BJ (cell line): ENCODE measurements at regions not wholly inside any gene's neighbourhood (a gene's known extent, or its start where the extent isn't known, plus 50 kb on each side); places are given as distances from the start of the nearest gene placed in this dataset.
"Not testable (repeated sequence)": the region's sequence is repeated elsewhere in the genome, so short reads cannot be mapped to it uniquely, and the experiment has no call there.

Experiments
- CTCF ChIA-PET: fragments of 350-600 bp; formaldehyde crosslinking; extraction: SDS; loops from one replicate; lab custom pipeline; 2021; ENCODE audit warnings: antibody characterized with exemption, inconsistent platforms; lab: Yijun Ruan, JAX
- POLR2A ChIA-PET: fragments of 300-600 bp; sonication (Branson Sonifier 250); formaldehyde crosslinking; extraction: SDS; loops from one replicate; lab custom pipeline; 2021; ENCODE audit warnings: antibody characterized with exemption; lab: Charles Lee
- DNase-seq: peaks from one replicate; pipeline ENCODE4 v3.0.0-alpha.2; 2011; ENCODE audit warnings: low read depth
- H3K27me3 ChIP-seq: 2 replicates; pipeline ENCODE4 v1.6.0; 2011; ENCODE audit warnings: low read length; ENCODE audit not compliant: control insufficient read depth, insufficient read depth
- H3K36me3 ChIP-seq: 2 replicates; pipeline ENCODE4 v1.5.1; 2011; ENCODE audit warnings: low read length; ENCODE audit not compliant: control insufficient read depth, insufficient read depth
- H3K4me3 ChIP-seq: 2 replicates; pipeline ENCODE4 v1.5.1; 2011; ENCODE audit warnings: low read depth, mild to moderate bottlenecking, control low read depth, low read length
- CTCF ChIP-seq: IDR thresholded peaks from 2 replicates; pipeline ENCODE4 v1.5.1; 2011; ENCODE audit warnings: low read depth, mild to moderate bottlenecking, control low read depth, inconsistent platforms, low read length, moderate library complexity; ENCODE audit not compliant: insufficient read depth

GRCh38 chr13:60850526-60850925 is 453.5 kb downstream of the TDRD3 start:
- Histone ChIP-seq H3K36me3 (no peaks in the 10 kb centered on the region), H3K27me3 (no peaks in the 10 kb centered on the region), H3K4me3 (no peak overlapping the region)
- TF ChIP-seq CTCF = no peak
- DNase-seq = no peak
- ChIA-PET POLR2A (no interaction called here), CTCF (no interaction called here)

- no peak for TF ChIP-seq CTCF
- Histone ChIP-seq H3K36me3 (no peaks in the 10 kb centered on the region), H3K4me3 (no peak overlapping the region), H3K27me3 (no peaks in the 10 kb centered on the region)
- ChIA-PET POLR2A (no interaction called here), CTCF (interaction anchor here (0.6 kb wide), 1 partner anchor 64 kb away, joined by 4 read pairs; no protein-coding TSS in a partner anchor)
- DNase-seq = no peak
Measured at GRCh38 chr13:60838581-60838980, 441.6 kb downstream of the TDRD3 start.

GRCh38 chr13:60837806-60838205 is 440.8 kb downstream of the TDRD3 start:
- ChIA-PET CTCF (no interaction called here), POLR2A (no interaction called here)
- no peak overlapping the region for H3K4me3 ChIP-seq
- no peaks in the 10 kb centered on the region for H3K27me3 ChIP-seq
- no peaks in the 10 kb centered on the region for H3K36me3 ChIP-seq
- no peak for TF ChIP-seq CTCF
- no peak for DNase-seq

GRCh38 chr13:60836821-60837220 is 439.8 kb downstream of the TDRD3 start:
- no peak overlapping the region for H3K4me3 ChIP-seq
- H3K36me3 ChIP-seq = no peaks in the 10 kb centered on the region
- no peak for TF ChIP-seq CTCF
- DNase-seq = no peak
- POLR2A ChIA-PET = no interaction called here
- no peaks in the 10 kb centered on the region for H3K27me3 ChIP-seq
- CTCF ChIA-PET = no interaction called here

- ChIA-PET POLR2A (no interaction called here), CTCF (no interaction called here)
- H3K4me3 ChIP-seq = no peak overlapping the region
- no peak for DNase-seq
- no peaks in the 10 kb centered on the region for H3K36me3 ChIP-seq
- no peaks in the 10 kb centered on the region for H3K27me3 ChIP-seq
- no peak for TF ChIP-seq CTCF
Measured at GRCh38 chr13:60811581-60811980, 414.6 kb downstream of the TDRD3 start.

- H3K4me3 ChIP-seq, CTCF ChIA-PET, POLR2A ChIA-PET, H3K27me3 ChIP-seq, DNase-seq, H3K36me3 ChIP-seq: not testable (repeated sequence)
Measured at GRCh38 chr13:60805640-60806039, 408.6 kb downstream of the TDRD3 start.
